GM23338 (cell line): ENCODE measurements at regions not wholly inside any gene's neighbourhood (a gene's known extent, or its start where the extent isn't known, plus 50 kb on each side); places are given as distances from the start of the nearest gene placed in this dataset.

Experiments used
- ATAC-seq: fragments of 200-7000 bp; cut with Tn5 transposase; 3 replicates; pipeline ENCODE4 v1.9.1; 2020
- DNase-seq: peaks from one replicate; pipeline ENCODE4 v3.0.0-alpha.2; 2015; ENCODE audit warnings: low spot score
- H2AFZ ChIP-seq: fragments of 200-600 bp; sonication (generic); 2 replicates; pipeline ENCODE4 v1.8.0; 2016; ENCODE audit warnings: antibody characterized with exemption, mild to moderate bottlenecking, moderate library complexity
- H3F3A ChIP-seq: fragments of 200-600 bp; sonication (generic); replicated peaks from 2 replicates; pipeline ENCODE4 v1.8.0; 2017; ENCODE audit warnings: antibody characterized with exemption, mixed run types, low read depth
- H3K27ac ChIP-seq: fragments of 200-600 bp; sonication (generic); 2 replicates; pipeline ENCODE4 v1.6.1; 2016; ENCODE audit warnings: low read depth
- H3K27me3 ChIP-seq: fragments of 200-600 bp; sonication (generic); 2 replicates; pipeline ENCODE4 v1.8.0; 2016; ENCODE audit warnings: mild to moderate bottlenecking, mixed run types, moderate library complexity; ENCODE audit not compliant: insufficient read depth
- H3K36me3 ChIP-seq: fragments of 200-600 bp; sonication (generic); 2 replicates; pipeline ENCODE4 v1.8.0; 2016; ENCODE audit warnings: mild to moderate bottlenecking; ENCODE audit not compliant: insufficient read depth
- H3K4me1 ChIP-seq: fragments of 200-600 bp; sonication (generic); 2 replicates; pipeline ENCODE4 v1.8.0; 2016; ENCODE audit warnings: mild to moderate bottlenecking, moderate library complexity; ENCODE audit not compliant: insufficient read depth
- H3K4me2 ChIP-seq: fragments of 200-600 bp; sonication (generic); 2 replicates; pipeline ENCODE4 v1.7.1; 2017; ENCODE audit warnings: mixed run types
- H3K4me3 ChIP-seq: fragments of 200-600 bp; sonication (generic); 2 replicates; pipeline ENCODE4 v1.6.1; 2016; ENCODE audit warnings: mixed run types
- H3K79me2 ChIP-seq: fragments of 200-600 bp; sonication (generic); replicated peaks from 2 replicates; pipeline ENCODE4 v1.8.0; 2017; ENCODE audit warnings: mild to moderate bottlenecking; ENCODE audit not compliant: insufficient read depth
- H3K9me2 ChIP-seq: fragments of 200-600 bp; sonication (generic); 2 replicates; pipeline ENCODE4 v1.8.0; 2017; ENCODE audit not compliant: insufficient read depth
- H4K20me1 ChIP-seq: fragments of 200-600 bp; sonication (generic); replicated peaks from 2 replicates; pipeline ENCODE4 v1.8.0; 2017; ENCODE audit warnings: mild to moderate bottlenecking; ENCODE audit not compliant: insufficient read depth
- H3K27ac Mint-ChIP-seq: 2 replicates; pipeline ENCODE4 v1.8.0; 2020; ENCODE audit warnings: inconsistent platforms, mild to moderate bottlenecking, moderate library complexity, mixed read lengths
- H3K27me3 Mint-ChIP-seq: 3 replicates; pipeline ENCODE4 v1.8.0; 2022; ENCODE audit warnings: low read depth, mild to moderate bottlenecking, moderate library complexity, mixed read lengths, inconsistent platforms; ENCODE audit not compliant: insufficient read depth, poor library complexity
- H3K36me3 Mint-ChIP-seq: 3 replicates; pipeline ENCODE4 v1.8.0; 2021; ENCODE audit warnings: low read depth, mild to moderate bottlenecking, inconsistent platforms, moderate library complexity, mixed read lengths
- H3K4me1 Mint-ChIP-seq: 3 replicates; pipeline ENCODE4 v1.8.0; 2020; ENCODE audit warnings: mild to moderate bottlenecking, inconsistent platforms, mixed read lengths
- H3K4me3 Mint-ChIP-seq: 3 replicates; pipeline ENCODE4 v1.8.0; 2021; ENCODE audit warnings: moderate library complexity, mild to moderate bottlenecking, inconsistent platforms, mixed read lengths
- H3K9me3 Mint-ChIP-seq: 3 replicates; pipeline ENCODE4 v1.8.0; 2020; ENCODE audit warnings: moderate library complexity, mild to moderate bottlenecking, inconsistent platforms, mixed read lengths
- CTCF ChIP-seq, 2 experiments: fragments of 200-600 bp in 1 of 2; sonication (generic) in 1 of 2; conservative IDR thresholded peaks; 2 replicates each; pipeline versions ENCODE4 v1.5.1 to v1.6.1; 2016 to 2017; ENCODE audit warnings: antibody characterized with exemption in 2 of 2, low read depth in 2 of 2, mild to moderate bottlenecking in 2 of 2, moderate library complexity in 1 of 2
- ETS1 ChIP-seq: IDR thresholded peaks from 2 replicates; pipeline ENCODE4 v1.6.1; 2016; ENCODE audit warnings: antibody characterized with exemption
- EZH2 ChIP-seq: fragments of 200-600 bp; sonication (generic); IDR thresholded peaks from one replicate; pipeline ENCODE4 v1.8.0; 2017; ENCODE audit warnings: antibody characterized with exemption, mild to moderate bottlenecking, low read depth; ENCODE audit not compliant: unreplicated experiment
- POLR2AphosphoS5 ChIP-seq: IDR thresholded peaks from 2 replicates; pipeline ENCODE4 v1.6.1; 2016; ENCODE audit warnings: antibody characterized with exemption, low read depth
- REST ChIP-seq: IDR thresholded peaks from one replicate; pipeline ENCODE4 v1.6.1; 2018; ENCODE audit warnings: antibody characterized with exemption; ENCODE audit not compliant: unreplicated experiment
- STAT1 ChIP-seq: IDR thresholded peaks from one replicate; pipeline ENCODE4 v1.6.1; 2016; ENCODE audit warnings: antibody characterized with exemption; ENCODE audit not compliant: unreplicated experiment
- ZNF462 ChIP-seq: fragments of 250-450 bp; sonication (Bioruptor Pico); IDR thresholded peaks from 2 replicates; pipeline ENCODE4 v1.5.0; 2020; ENCODE audit warnings: mild to moderate bottlenecking, moderate library complexity

- no peak for TF ChIP-seq ZNF462
These were observed 232.0 kb upstream of the FANCL start (continued) for GRCh38 chr2:58473165-58473564.

- H3K27ac ChIP-seq, result no peak overlapping the region
- H3K4me2 ChIP-seq, result no peak overlapping the region
- no peak overlapping the region for H3K4me3 ChIP-seq
- Mint-ChIP-seq H3K4me1 (no peaks in the 10 kb centered on the region), H3K27ac (no peak overlapping the region), H3K9me3 (no peaks in the 10 kb centered on the region), H3K4me3 (no peak overlapping the region), H3K36me3 (peaks cover 4% of the 10 kb centered on the region; the same call in 1 of the 3 replicates), H3K27me3 (no peaks in the 10 kb centered on the region)
- no peaks in the 10 kb centered on the region for H3F3A ChIP-seq
- H3K9me2 ChIP-seq, result no peaks in the 10 kb centered on the region
- DNase-seq (no peak), ATAC-seq (no peak)
- no peaks in the 10 kb centered on the region for H3K36me3 ChIP-seq
- no peaks in the 10 kb centered on the region for H3K4me1 ChIP-seq
- no peaks in the 10 kb centered on the region for H3K79me2 ChIP-seq
- H2AFZ ChIP-seq, result no peak overlapping the region
- no peaks in the 10 kb centered on the region for H3K27me3 ChIP-seq
- no peaks in the 10 kb centered on the region for H4K20me1 ChIP-seq
- no peak for TF ChIP-seq EZH2
- no peak for TF ChIP-seq REST
- TF ChIP-seq STAT1, result no peak
- no peak for TF ChIP-seq CTCF (conservative IDR thresholded peaks at IDR 0.05; ENCODE audit: low read depth in 2 of 2)
- no peak for TF ChIP-seq ETS1
- no peak for TF ChIP-seq POLR2AphosphoS5
These were observed 225.7 kb upstream of the FANCL start for GRCh38 chr2:58466804-58467203.
